ENCODE measurements at regions not wholly inside any gene's neighbourhood (a gene's known extent, or its start where the extent isn't known, plus 50 kb on each side); places are given as distances from the start of the nearest gene placed in this dataset.

DNA sequence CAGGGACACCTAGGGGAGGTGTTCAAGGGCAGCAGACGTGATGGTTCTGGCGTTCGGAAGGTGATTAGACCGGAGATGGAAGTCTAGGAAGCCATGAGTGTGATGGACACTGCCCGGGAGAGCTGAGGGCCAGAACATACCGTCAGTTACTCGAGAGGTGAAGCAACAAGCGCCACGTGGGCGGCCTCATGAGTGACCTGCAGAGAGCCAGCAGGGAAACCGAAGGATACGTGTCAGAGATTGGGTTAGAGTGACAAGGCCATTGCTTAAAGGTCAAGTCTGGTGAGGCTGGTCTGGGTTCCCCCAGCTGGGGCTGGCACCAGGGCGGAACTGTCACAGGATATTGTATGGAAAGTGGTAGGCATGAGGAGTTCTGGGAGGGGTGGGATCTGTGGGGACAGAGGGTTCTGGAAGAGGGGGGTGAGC lies 60.0 kb downstream of the C9orf50 start:
- Histone ChIP-seq H3K23ac (ENCODE audit: insufficient read length) (no peak overlapping the region), H3K18ac (ENCODE audit: extremely low read depth, low read length) (peak overlapping the region; percentile 75), H2BK15ac (ENCODE audit: low read length) (0 out of 2 replicates have a peak overlapping the region, but pooled peaks have one; percentile 88), H3K27ac (ENCODE audit: low read depth, low read length) (no peak overlapping the region), H3K4me1 (replicated peaks in 1 of 4; ENCODE audit: control insufficient read depth in 3 of 4, insufficient read depth in 4 of 4, low read length in 3 of 4) (peaks cover 7 to 51% (median 37%) of the 10 kb centered on the region in 4 experiments), H3K4ac (replicated peaks; ENCODE audit: insufficient read length, low read depth, low read length) (no peak overlapping the region), H2BK20ac (ENCODE audit: low read length) (peak overlapping the region; percentile 98), H3K9me3 (ENCODE audit: insufficient read depth in 2 of 2, low read depth in 1 of 2, low read length in 1 of 2) (no peaks in the 10 kb centered on the region), H4K91ac (replicated peaks; ENCODE audit: insufficient read length, low read length) (peak overlapping the region; percentile 8), H3K36me3 (ENCODE audit: control insufficient read depth in 2 of 4, insufficient read depth in 4 of 4, low read length in 3 of 4) (no peaks in the 10 kb centered on the region), H3K4me2 (ENCODE audit: insufficient read depth in 1 of 2, low read depth in 2 of 2, low read length in 2 of 2) (no peak overlapping the region), H3K14ac (ENCODE audit: insufficient read length) (no peak overlapping the region), H2AFZ (ENCODE audit: low read length) (no peak overlapping the region), H2BK5ac (ENCODE audit: low read depth, low read length) (peak overlapping the region; percentile 4; the same call in 1 of the 2 replicates), H3K79me1 (ENCODE audit: low read depth, low read length) (no peaks in the 10 kb centered on the region), H2AK5ac (ENCODE audit: low read depth, low read length) (peak overlapping the region; percentile 98), H3K23me2 (ENCODE audit: low read depth, low read length) (peaks cover 2% of the 10 kb centered on the region; the same call in 1 of the 2 replicates), H4K8ac (ENCODE audit: extremely low read depth, insufficient read depth, low read length) (peak overlapping the region; percentile 37; the same call in 1 of the 2 replicates), H3K79me2 (ENCODE audit: control insufficient read depth in 1 of 2, insufficient read depth in 2 of 2, low read length in 2 of 2) (no peaks in the 10 kb centered on the region), H4K20me1 (replicated peaks in 1 of 2; ENCODE audit: control insufficient read depth in 1 of 2, insufficient read depth in 2 of 2, low read length in 2 of 2) (no peaks in the 10 kb centered on the region), H3K56ac (replicated peaks; ENCODE audit: insufficient read length, low read depth, low read length) (no peak overlapping the region), H3K4me3 (ENCODE audit: extremely low read depth in 1 of 4, insufficient read depth in 2 of 4, low read depth in 3 of 4, low read length in 4 of 4) (no peak overlapping the region), H3K27me3 (replicated peaks in 1 of 4; ENCODE audit: control insufficient read depth in 3 of 4, extremely low read depth in 1 of 4, insufficient read depth in 3 of 4, low read length in 3 of 4) (no peaks in the 10 kb centered on the region), H4K5ac (ENCODE audit: insufficient read length, low read depth, low read length) (no peak overlapping the region), H2BK120ac (replicated peaks; ENCODE audit: low read depth, low read length) (no peak overlapping the region), H3K9ac (replicated peaks in 1 of 4; ENCODE audit: extremely low read depth in 1 of 4, low read depth in 3 of 4, low read length in 3 of 4) (no peak overlapping the region), H2BK12ac (ENCODE audit: low read depth, low read length) (peak overlapping the region; percentile 95; the same call in 1 of the 2 replicates)
- FAIRE-seq: no peak
- ChIA-PET CTCF (ENCODE audit: partially characterized antibody) (interaction anchor here (0.7 to 3.9 kb wide), 8 partner anchors 9 to 418 kb away, joined by 3 to 12 read pairs (median 4); no protein-coding TSS in a partner anchor), POLR2A (ENCODE audit: partially characterized antibody) (interaction anchor here (0.8 to 2.4 kb wide), 8 partner anchors 8 to 197 kb away, joined by 3 to 7 read pairs (median 3); no protein-coding TSS in a partner anchor)
- WGBS, 2 experiments (ENCODE audit: extremely low coverage in 1 of 2, insufficient coverage in 1 of 2, insufficient read length in 1 of 2, insufficient replicate concordance in 2 of 2, low coverage in 1 of 2, low lambda C conversion rate in 2 of 2, missing lambda C conversion rate in 1 of 2): 89% methylated on average over 13 of the region's 13 CpGs; no CpG with 5 or more reads in 1 of the 2 experiments
- no peak for DNase-seq (ENCODE audit: low read depth in 1 of 2, low spot score in 2 of 2)
- TF ChIP-seq KDM4A (IDR thresholded peaks at IDR 0.05; ENCODE audit: low read depth, low read length, severe bottlenecking) (no peak), NRF1 (IDR thresholded peaks at IDR 0.05; ENCODE audit: low read depth, low read length) (no peak), EGR1 (IDR thresholded peaks at IDR 0.05; ENCODE audit: borderline replicate concordance, low read depth, low read length) (no peak)
- TF ChIP-seq, protein P1, sequence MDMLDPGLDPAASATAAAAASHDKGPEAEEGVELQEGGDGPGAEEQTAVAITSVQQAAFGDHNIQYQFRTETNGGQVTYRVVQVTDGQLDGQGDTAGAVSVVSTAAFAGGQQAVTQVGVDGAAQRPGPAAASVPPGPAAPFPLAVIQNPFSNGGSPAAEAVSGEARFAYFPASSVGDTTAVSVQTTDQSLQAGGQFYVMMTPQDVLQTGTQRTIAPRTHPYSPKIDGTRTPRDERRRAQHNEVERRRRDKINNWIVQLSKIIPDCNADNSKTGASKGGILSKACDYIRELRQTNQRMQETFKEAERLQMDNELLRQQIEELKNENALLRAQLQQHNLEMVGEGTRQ (IDR thresholded peaks at IDR 0.05; ENCODE audit: low read length): no peak
